HUES48 (cell line): ENCODE measurements at regions not wholly inside any gene's neighbourhood (a gene's known extent, or its start where the extent isn't known, plus 50 kb on each side); places are given as distances from the start of the nearest gene placed in this dataset.

Experiments used
- H3K27ac ChIP-seq: one replicate; pipeline ENCODE4 v1.7.0; 2013; ENCODE audit warnings: low read depth, low read length, inconsistent platforms
- H3K27me3 ChIP-seq: 2 replicates; pipeline ENCODE4 v1.6.1; 2013; ENCODE audit warnings: mild to moderate bottlenecking, low read length; ENCODE audit not compliant: control insufficient read depth, insufficient read depth
- H3K36me3 ChIP-seq: 2 replicates; pipeline ENCODE4 v1.6.1; 2013; ENCODE audit warnings: low read length; ENCODE audit not compliant: control insufficient read depth, insufficient read depth
- H3K4me1 ChIP-seq: 2 replicates; pipeline ENCODE4 v1.6.1; 2013; ENCODE audit warnings: mild to moderate bottlenecking, low read length; ENCODE audit not compliant: control insufficient read depth, insufficient read depth
- H3K4me3 ChIP-seq: 2 replicates; pipeline ENCODE4 v1.5.1; 2013; ENCODE audit warnings: mild to moderate bottlenecking, low read depth, low read length
- H3K9ac ChIP-seq: 2 replicates; pipeline ENCODE4 v1.6.1; 2013; ENCODE audit warnings: mild to moderate bottlenecking, low read depth, low read length, moderate library complexity
- H3K9me3 ChIP-seq: 2 replicates; pipeline ENCODE4 v1.6.1; 2013; ENCODE audit warnings: low read length; ENCODE audit not compliant: control insufficient read depth, insufficient read depth

DNA sequence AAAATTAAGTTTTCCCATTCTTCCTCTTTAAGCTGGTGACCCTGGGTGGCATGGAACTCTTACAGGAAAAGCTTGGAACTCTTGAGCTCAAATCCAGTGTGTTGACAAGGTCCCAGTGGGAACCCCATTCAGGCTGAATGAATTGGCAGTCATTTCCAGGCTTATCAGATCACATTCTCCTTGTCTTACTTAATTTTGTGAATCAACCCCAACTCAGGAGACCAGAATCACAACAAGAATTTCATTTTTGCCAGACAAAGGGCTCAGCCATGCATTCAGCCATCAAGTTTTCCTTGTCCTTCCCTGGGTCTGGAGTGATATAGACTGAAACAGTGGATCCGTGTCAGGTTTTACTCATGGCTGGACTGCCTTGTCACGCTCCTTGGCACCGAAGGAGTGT, 92.1 kb upstream of the EEF1E1 start:
- Histone ChIP-seq H3K27me3 (no peaks in the 10 kb centered on the region), H3K27ac (no peak overlapping the region), H3K36me3 (no peaks in the 10 kb centered on the region), H3K4me3 (no peak overlapping the region), H3K9me3 (no peaks in the 10 kb centered on the region), H3K9ac (no peak overlapping the region), H3K4me1 (peaks cover 17% of the 10 kb centered on the region)

DNA sequence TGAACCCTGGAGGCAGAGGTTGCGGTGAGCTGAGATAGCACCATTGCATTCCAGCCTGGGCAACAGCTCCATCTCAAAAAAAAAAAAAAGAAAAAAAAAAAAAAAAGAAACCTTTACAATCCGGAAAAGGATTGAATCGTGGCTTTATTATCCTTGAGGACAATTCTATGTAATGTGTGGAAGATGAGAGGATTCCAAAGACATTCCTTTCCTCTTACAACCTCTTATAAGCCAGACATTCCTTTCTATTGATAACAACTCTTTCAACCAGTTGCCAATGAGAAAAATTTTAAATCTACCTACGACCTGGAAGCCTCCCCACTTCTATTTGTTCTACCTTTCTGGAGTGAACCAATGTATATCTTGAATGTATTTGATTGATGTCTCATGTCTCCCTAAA, 91.2 kb upstream of the EEF1E1 start:
- Histone ChIP-seq H3K4me1 (peaks cover 17% of the 10 kb centered on the region), H3K27me3 (no peaks in the 10 kb centered on the region), H3K9ac (no peak overlapping the region)

DNA sequence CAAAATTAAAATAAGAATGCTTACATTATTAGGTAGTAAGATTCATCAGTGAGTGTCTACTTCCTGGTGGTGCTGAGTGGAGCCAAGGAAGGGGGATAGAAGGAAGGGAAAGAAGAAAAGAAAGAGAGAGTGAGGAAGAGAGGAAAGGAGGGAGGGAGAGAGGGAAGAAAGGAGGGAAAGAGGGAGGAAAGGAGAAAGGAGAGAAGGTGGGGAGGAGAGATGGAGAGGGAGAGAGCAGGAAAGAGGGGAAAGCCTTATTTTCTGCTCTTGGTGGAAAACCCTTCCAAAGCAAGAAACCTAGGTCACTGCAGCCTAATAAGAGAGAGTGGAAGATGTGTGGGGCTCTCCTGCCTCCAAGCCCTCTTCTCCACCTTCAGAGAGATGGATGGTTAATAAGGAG, 90.2 kb upstream of the EEF1E1 start:
- Histone ChIP-seq H3K4me3 (no peak overlapping the region), H3K27ac (no peak overlapping the region), H3K9me3 (no peaks in the 10 kb centered on the region), H3K9ac (no peak overlapping the region), H3K36me3 (no peaks in the 10 kb centered on the region), H3K27me3 (no peaks in the 10 kb centered on the region), H3K4me1 (peaks cover 17% of the 10 kb centered on the region)

More for the DNA sequence above, 91.2 kb upstream of the EEF1E1 start:
- no peaks in the 10 kb centered on the region for H3K36me3 ChIP-seq
- H3K27ac ChIP-seq = no peak overlapping the region
- H3K9me3 ChIP-seq = no peaks in the 10 kb centered on the region
- no peak overlapping the region for H3K4me3 ChIP-seq

DNA sequence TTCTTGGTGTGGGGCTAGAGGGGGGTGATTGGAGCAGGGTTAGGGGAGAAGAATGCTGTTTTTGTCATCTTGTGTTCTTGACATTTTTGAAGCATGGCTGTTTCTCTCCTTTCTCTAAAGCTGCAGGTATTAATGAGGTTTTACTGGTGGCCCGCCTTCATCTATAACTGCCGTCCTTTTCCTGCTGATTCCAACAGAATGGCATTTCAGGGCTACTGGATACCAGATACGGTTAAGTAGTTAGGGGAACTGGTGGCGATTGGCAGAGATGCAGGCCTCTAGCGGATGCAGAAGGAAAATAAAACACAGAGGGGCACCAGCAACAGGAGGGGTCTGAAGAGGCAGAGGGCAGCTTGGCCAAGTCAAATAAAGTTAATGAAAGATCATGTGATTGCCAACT, 89.7 kb upstream of the EEF1E1 start:
- Histone ChIP-seq H3K4me3 (no peak overlapping the region), H3K36me3 (no peaks in the 10 kb centered on the region), H3K9me3 (no peaks in the 10 kb centered on the region), H3K9ac (no peak overlapping the region), H3K27me3 (no peaks in the 10 kb centered on the region), H3K27ac (peak overlapping the region; percentile 8), H3K4me1 (peaks cover 17% of the 10 kb centered on the region)

DNA sequence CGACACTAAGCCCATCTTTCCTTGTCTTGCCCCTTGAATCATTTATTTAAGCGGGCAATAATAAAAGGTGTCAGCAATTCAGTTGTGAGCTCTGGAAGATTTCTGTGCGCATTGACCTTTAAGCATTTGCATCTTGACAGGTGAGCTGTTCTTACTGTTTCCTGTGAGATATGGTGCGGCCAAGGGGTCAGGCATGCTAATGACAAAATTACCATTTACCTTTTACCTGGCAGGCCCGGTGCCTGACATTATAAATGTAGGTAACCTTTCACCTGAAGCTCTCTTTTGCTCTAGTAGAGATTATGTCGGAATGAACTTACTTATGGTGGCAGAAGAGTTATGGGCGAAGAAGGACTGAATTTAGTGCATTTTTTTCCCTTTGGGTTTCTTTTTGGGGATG, 89.3 kb upstream of the EEF1E1 start:
- no peak overlapping the region for H3K9ac ChIP-seq
- H3K27ac ChIP-seq = peak overlapping the region; percentile 8
- peaks cover 17% of the 10 kb centered on the region for H3K4me1 ChIP-seq
- H3K4me3 ChIP-seq = no peak overlapping the region
- no peaks in the 10 kb centered on the region for H3K27me3 ChIP-seq
- no peaks in the 10 kb centered on the region for H3K9me3 ChIP-seq
- no peaks in the 10 kb centered on the region for H3K36me3 ChIP-seq

DNA sequence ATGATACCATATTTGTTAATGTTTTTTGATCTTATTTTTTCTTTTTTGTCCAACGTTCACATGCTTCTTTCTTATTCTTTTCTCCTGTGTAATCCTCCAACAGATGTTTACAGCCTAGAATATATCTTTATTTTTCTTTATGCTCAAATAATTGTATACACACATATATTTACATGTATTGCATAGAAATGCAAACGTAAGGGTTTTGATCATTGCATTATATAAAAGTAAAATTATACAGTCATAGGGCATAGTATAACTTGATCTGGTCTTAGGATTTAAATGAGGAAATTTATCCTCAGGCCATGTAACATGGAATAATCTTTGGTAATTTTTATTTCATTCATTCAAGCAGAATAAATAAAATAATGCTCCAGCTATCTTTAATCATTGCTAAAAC, 84.9 kb upstream of the EEF1E1 start:
- H3K9ac ChIP-seq = no peak overlapping the region
- H3K4me3 ChIP-seq = no peak overlapping the region
- H3K4me1 ChIP-seq = peaks cover 13% of the 10 kb centered on the region
- H3K27ac ChIP-seq = no peak overlapping the region
- no peaks in the 10 kb centered on the region for H3K9me3 ChIP-seq
- H3K36me3 ChIP-seq = no peaks in the 10 kb centered on the region
- no peaks in the 10 kb centered on the region for H3K27me3 ChIP-seq

DNA sequence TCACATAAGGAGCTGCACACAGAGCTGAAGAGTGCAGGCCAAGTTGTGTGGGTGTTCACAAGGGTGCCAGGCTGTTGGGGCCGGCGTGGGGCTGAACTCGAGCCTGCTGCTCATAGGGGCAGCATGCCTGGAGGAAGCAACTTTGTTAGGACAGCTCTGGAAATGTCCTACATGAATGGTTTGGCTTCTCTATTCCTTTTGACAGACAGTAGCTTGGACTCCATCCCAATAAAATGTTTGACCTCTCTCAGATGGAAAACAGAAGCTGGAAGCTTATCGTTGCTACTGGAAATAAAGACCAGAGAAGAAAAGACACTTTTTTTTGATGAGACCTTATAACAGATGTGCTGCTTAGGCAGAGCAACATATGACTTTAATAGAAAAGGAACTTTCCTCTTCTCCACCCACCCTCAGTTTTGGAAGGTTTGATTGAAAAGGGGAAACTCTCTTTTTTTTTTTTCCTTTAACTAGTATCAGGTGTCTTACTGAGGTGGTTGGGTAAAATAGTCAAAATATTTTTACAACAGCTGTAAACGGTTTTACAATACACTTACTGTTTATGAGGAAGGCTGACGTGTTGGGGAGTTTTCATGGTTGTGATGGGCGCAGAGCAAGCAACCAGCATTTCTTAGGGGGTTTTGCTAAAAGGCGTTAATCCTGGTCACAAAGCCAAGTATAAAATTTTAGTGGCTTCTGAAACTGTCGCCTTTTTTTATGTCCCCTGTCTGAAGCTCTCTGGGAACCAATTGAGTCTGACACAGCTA, 80.7 kb upstream of the EEF1E1 start:
- H3K4me1 ChIP-seq = peaks cover 29% of the 10 kb centered on the region
- H3K9ac ChIP-seq = no peak overlapping the region
- H3K9me3 ChIP-seq = no peaks in the 10 kb centered on the region
- no peak overlapping the region for H3K4me3 ChIP-seq
- no peak overlapping the region for H3K27ac ChIP-seq
- no peaks in the 10 kb centered on the region for H3K27me3 ChIP-seq
- no peaks in the 10 kb centered on the region for H3K36me3 ChIP-seq

DNA sequence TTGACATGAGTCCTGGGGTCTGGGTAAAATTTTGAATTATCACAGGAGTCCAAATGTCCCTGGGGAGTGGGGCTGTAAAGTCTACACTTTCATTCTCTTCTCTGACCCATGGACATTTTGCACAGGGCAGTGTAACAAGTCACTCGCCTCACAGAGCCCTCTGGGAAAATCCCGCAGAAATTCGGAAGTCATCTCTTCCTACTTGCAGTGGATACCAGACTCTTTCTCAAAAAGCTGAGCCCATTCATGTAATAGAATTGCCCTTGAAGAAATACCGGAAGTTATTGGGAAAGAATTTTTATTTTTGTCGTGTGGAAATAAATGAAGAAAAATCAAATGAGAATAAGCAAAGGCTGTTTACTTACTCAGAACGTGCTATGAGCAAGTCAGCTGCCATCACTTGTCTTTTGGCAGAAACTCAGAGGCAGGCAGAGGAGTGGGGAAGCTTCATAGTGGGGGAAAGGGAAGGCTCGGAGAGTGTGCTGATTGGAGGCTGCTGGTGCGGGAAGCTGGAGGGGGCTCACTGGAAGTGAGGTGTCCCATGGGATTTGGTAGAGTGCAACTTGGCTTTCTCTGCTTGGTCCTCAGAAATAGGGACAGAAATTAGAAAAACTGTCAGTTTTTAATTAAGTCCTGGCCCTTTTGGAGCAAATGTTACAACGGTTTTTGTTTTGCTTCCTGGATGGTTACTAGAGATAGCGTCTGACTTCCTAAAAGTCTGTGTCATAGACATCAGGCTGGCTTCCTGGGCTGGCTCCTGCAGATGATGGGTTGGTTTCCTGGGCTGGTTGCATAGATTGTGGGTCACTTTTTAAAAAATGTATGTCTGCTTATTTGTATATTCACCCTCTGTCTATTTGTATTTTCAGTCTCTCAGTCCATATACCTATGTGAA, 79.8 kb upstream of the EEF1E1 start:
- Histone ChIP-seq H3K9ac (no peak overlapping the region), H3K9me3 (no peaks in the 10 kb centered on the region), H3K4me1 (peaks cover 29% of the 10 kb centered on the region), H3K27me3 (no peaks in the 10 kb centered on the region), H3K36me3 (no peaks in the 10 kb centered on the region), H3K4me3 (no peak overlapping the region), H3K27ac (no peak overlapping the region)

DNA sequence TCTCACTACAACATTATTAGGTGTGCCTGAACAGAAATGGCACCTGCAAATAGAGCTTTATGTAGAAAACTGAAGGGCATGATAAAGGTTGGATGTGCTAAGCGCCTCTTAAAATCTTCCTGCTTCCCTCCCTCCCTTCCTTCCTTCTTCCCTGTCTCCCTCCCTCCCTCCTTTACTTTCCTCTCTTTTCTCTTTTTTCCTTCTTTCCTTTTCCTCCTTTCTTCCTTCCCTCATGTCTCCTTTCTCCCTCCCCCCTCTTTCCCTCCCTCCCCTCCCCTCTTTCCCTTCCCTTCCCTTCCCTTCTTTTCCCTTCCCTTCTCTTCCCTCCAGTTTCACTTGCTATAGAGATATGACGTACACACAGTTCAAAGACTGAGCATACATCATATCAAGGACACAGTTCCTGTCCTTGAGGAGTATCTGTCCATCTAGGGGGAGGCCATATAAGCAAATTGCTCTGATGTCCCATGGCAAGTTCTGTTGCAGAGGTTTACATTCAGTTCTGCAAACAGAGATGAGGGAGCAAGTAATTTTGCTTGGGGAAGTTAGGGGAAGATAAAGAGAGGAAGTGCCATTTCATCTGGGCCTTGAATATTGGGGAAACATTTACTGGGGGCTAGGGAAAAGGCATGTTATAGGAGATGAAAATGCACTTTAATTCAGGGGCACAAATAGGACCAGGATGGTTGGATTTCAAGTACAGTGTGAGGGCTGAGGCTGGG, 79.0 kb upstream of the EEF1E1 start:
- Histone ChIP-seq H3K9ac (no peak overlapping the region), H3K36me3 (no peaks in the 10 kb centered on the region), H3K27me3 (no peaks in the 10 kb centered on the region), H3K9me3 (no peaks in the 10 kb centered on the region), H3K4me3 (peak overlapping the region; percentile 39; the same call in 1 of the 2 replicates), H3K27ac (peak overlapping the region; percentile 85), H3K4me1 (peaks cover 29% of the 10 kb centered on the region)

DNA sequence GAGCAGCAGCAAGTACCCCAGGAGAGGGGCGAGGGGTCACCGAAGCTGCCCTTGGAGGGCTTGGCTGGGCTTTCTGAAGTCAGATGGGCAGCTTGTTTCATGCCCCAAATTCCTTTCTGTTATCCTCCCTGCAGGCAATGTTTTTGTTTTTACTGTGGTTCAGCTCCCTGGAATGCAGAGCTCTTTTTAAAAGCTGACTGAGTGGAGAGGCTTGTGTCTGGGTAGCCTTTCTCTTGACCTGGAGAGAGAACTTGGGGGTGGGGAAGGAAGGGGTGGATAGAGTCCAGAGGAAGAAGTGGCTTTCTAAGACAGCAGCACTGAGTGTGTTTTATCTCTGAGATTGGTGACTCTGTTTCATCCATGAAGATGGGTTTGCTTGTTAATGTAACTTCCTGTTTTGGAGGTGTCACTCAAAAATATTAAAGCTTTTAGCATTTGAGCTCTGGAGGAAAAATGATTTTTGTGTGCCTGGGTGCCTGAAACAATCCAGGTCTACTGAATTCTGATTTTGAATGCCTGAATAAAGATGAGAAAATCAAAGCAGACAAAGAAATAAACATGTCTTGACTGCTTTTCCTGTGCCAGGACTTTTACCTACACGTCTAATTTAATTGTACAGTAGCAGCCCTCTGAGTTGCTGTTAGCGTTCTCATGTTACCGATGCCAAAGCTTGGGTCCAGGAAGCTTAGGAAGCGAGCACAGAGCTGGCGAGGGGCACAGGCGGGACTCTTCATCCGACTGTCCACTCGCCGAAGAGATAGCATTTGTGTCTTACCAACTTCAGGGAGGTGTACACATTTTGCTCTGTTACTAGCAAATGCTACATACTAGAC, 78.2 kb upstream of the EEF1E1 start:
- Histone ChIP-seq H3K9ac (no peak overlapping the region), H3K4me1 (peaks cover 31% of the 10 kb centered on the region), H3K27ac (peak overlapping the region; percentile 85), H3K36me3 (no peaks in the 10 kb centered on the region), H3K9me3 (no peaks in the 10 kb centered on the region), H3K4me3 (peak overlapping the region; percentile 39), H3K27me3 (no peaks in the 10 kb centered on the region)
